ENCODE measurements at regions not wholly inside any gene's neighbourhood (a gene's known extent, or its start where the extent isn't known, plus 50 kb on each side); places are given as distances from the start of the nearest gene placed in this dataset.

GRCh38 chrX:117059848-117060247 lies 597.1 kb upstream of the CT83 start:
- Histone ChIP-seq H3K27ac (ENCODE audit: low read depth, low read length) (no peak overlapping the region), H3K36me3 (ENCODE audit: control insufficient read depth, insufficient read depth, low read length) (no peaks in the 10 kb centered on the region), H3K4me3 (ENCODE audit: low read depth, low read length) (no peak overlapping the region), H3K9me3 (ENCODE audit: control insufficient read depth, insufficient read depth, low read length) (no peaks in the 10 kb centered on the region), H3K4me1 (ENCODE audit: control insufficient read depth, insufficient read depth, low read length) (no peaks in the 10 kb centered on the region), H3K27me3 (ENCODE audit: control insufficient read depth, insufficient read depth, low read length) (no peaks in the 10 kb centered on the region), H3K9ac (ENCODE audit: low read depth, low read length) (no peak overlapping the region)

GRCh38 chrX:117053260-117053659 lies 590.5 kb upstream of the CT83 start:
- Histone ChIP-seq H3K27ac (ENCODE audit: low read depth, low read length) (no peak overlapping the region), H3K36me3 (ENCODE audit: control insufficient read depth, insufficient read depth, low read length) (no peaks in the 10 kb centered on the region), H3K4me3 (ENCODE audit: low read depth, low read length) (no peak overlapping the region), H3K27me3 (ENCODE audit: control insufficient read depth, insufficient read depth, low read length) (no peaks in the 10 kb centered on the region; the same call in 1 of the 2 replicates), H3K4me1 (ENCODE audit: control insufficient read depth, insufficient read depth, low read length) (no peaks in the 10 kb centered on the region), H3K9ac (ENCODE audit: low read depth, low read length) (no peak overlapping the region), H3K9me3 (ENCODE audit: control insufficient read depth, insufficient read depth, low read length) (peaks cover 4% of the 10 kb centered on the region; the same call in 1 of the 2 replicates)

GRCh38 chrX:117038918-117039440 lies 576.2 kb upstream of the CT83 start:
- Histone ChIP-seq H3K27ac (ENCODE audit: low read depth, low read length) (no peak overlapping the region), H3K9me3 (ENCODE audit: control insufficient read depth, insufficient read depth, low read length) (no peaks in the 10 kb centered on the region), H3K9ac (ENCODE audit: low read depth, low read length) (no peak overlapping the region)

GRCh38 chrX:117010243-117010642 lies 547.5 kb upstream of the CT83 start:
- H3K9ac ChIP-seq (ENCODE audit: low read depth, low read length), result no peak overlapping the region
- H3K27me3 ChIP-seq (ENCODE audit: control insufficient read depth, insufficient read depth, low read length), result no peaks in the 10 kb centered on the region
- no peaks in the 10 kb centered on the region for H3K36me3 ChIP-seq (ENCODE audit: control insufficient read depth, insufficient read depth, low read length)
- no peak overlapping the region for H3K4me3 ChIP-seq (ENCODE audit: low read depth, low read length)
- no peaks in the 10 kb centered on the region for H3K4me1 ChIP-seq (ENCODE audit: control insufficient read depth, insufficient read depth, low read length)
- H3K9me3 ChIP-seq (ENCODE audit: control insufficient read depth, insufficient read depth, low read length), result no peaks in the 10 kb centered on the region
- no peak overlapping the region for H3K27ac ChIP-seq (ENCODE audit: low read depth, low read length)

More at GRCh38 chrX:117038918-117039440, 576.2 kb upstream of the CT83 start:
- Histone ChIP-seq H3K36me3 (ENCODE audit: control insufficient read depth, insufficient read depth, low read length) (no peaks in the 10 kb centered on the region), H3K27me3 (ENCODE audit: control insufficient read depth, insufficient read depth, low read length) (no peaks in the 10 kb centered on the region; the same call in 1 of the 2 replicates), H3K4me1 (ENCODE audit: control insufficient read depth, insufficient read depth, low read length) (0 out of 2 replicates have a peak, but pooled peaks cover 8% of the 10 kb centered on the region), H3K4me3 (ENCODE audit: low read depth, low read length) (no peak overlapping the region)

- Histone ChIP-seq H3K9me3 (ENCODE audit: control insufficient read depth, insufficient read depth, low read length) (no peaks in the 10 kb centered on the region), H3K36me3 (ENCODE audit: control insufficient read depth, insufficient read depth, low read length) (no peaks in the 10 kb centered on the region), H3K4me3 (ENCODE audit: low read depth, low read length) (no peak overlapping the region), H3K4me1 (ENCODE audit: control insufficient read depth, insufficient read depth, low read length) (no peaks in the 10 kb centered on the region), H3K27me3 (ENCODE audit: control insufficient read depth, insufficient read depth, low read length) (no peaks in the 10 kb centered on the region), H3K27ac (ENCODE audit: low read depth, low read length) (no peak overlapping the region), H3K9ac (ENCODE audit: low read depth, low read length) (no peak overlapping the region)
These were observed 540.2 kb upstream of the CT83 start for GRCh38 chrX:117002981-117003380.

- no peak overlapping the region for H3K4me3 ChIP-seq (ENCODE audit: low read depth, low read length)
- H3K27ac ChIP-seq (ENCODE audit: low read depth, low read length), result no peak overlapping the region
- no peak overlapping the region for H3K9ac ChIP-seq (ENCODE audit: low read depth, low read length)
- H3K9me3 ChIP-seq (ENCODE audit: control insufficient read depth, insufficient read depth, low read length), result peaks cover 40% of the 10 kb centered on the region
- no peaks in the 10 kb centered on the region for H3K4me1 ChIP-seq (ENCODE audit: control insufficient read depth, insufficient read depth, low read length)
- H3K36me3 ChIP-seq (ENCODE audit: control insufficient read depth, insufficient read depth, low read length), result no peaks in the 10 kb centered on the region
- H3K27me3 ChIP-seq (ENCODE audit: control insufficient read depth, insufficient read depth, low read length), result no peaks in the 10 kb centered on the region
These were observed 512.7 kb upstream of the CT83 start for GRCh38 chrX:116975517-116975916.

GRCh38 chrX:116972362-116972761 lies 509.6 kb upstream of the CT83 start:
- peaks cover 39% of the 10 kb centered on the region for H3K9me3 ChIP-seq (ENCODE audit: control insufficient read depth, insufficient read depth, low read length)
- H3K27me3 ChIP-seq (ENCODE audit: control insufficient read depth, insufficient read depth, low read length), result no peaks in the 10 kb centered on the region
- H3K4me1 ChIP-seq (ENCODE audit: control insufficient read depth, insufficient read depth, low read length), result no peaks in the 10 kb centered on the region
- H3K9ac ChIP-seq (ENCODE audit: low read depth, low read length), result no peak overlapping the region
- no peaks in the 10 kb centered on the region for H3K36me3 ChIP-seq (ENCODE audit: control insufficient read depth, insufficient read depth, low read length)
- no peak overlapping the region for H3K4me3 ChIP-seq (ENCODE audit: low read depth, low read length)
- H3K27ac ChIP-seq (ENCODE audit: low read depth, low read length), result no peak overlapping the region

GRCh38 chrX:116961872-116962582 lies 499.3 kb upstream of the CT83 start:
- Histone ChIP-seq H3K9ac (ENCODE audit: low read depth, low read length) (no peak overlapping the region), H3K27ac (ENCODE audit: low read depth, low read length) (peak overlapping the region; percentile 6), H3K27me3 (ENCODE audit: control insufficient read depth, insufficient read depth, low read length) (no peaks in the 10 kb centered on the region), H3K4me3 (ENCODE audit: low read depth, low read length) (no peak overlapping the region), H3K9me3 (ENCODE audit: control insufficient read depth, insufficient read depth, low read length) (no peaks in the 10 kb centered on the region), H3K36me3 (ENCODE audit: control insufficient read depth, insufficient read depth, low read length) (no peaks in the 10 kb centered on the region), H3K4me1 (ENCODE audit: control insufficient read depth, insufficient read depth, low read length) (no peaks in the 10 kb centered on the region; the same call in 1 of the 2 replicates)

- Histone ChIP-seq H3K27me3 (ENCODE audit: control insufficient read depth, insufficient read depth, low read length) (no peaks in the 10 kb centered on the region), H3K36me3 (ENCODE audit: control insufficient read depth, insufficient read depth, low read length) (no peaks in the 10 kb centered on the region), H3K4me1 (ENCODE audit: control insufficient read depth, insufficient read depth, low read length) (peaks cover 41% of the 10 kb centered on the region), H3K9me3 (ENCODE audit: control insufficient read depth, insufficient read depth, low read length) (peaks cover 13% of the 10 kb centered on the region), H3K4me3 (ENCODE audit: low read depth, low read length) (no peak overlapping the region), H3K9ac (ENCODE audit: low read depth, low read length) (0 out of 2 replicates have a peak overlapping the region, but pooled peaks have one; percentile 41), H3K27ac (ENCODE audit: low read depth, low read length) (peak overlapping the region; percentile 59)
These were observed 467.5 kb upstream of the CT83 start for GRCh38 chrX:116930311-116930710.

- H3K27ac ChIP-seq (ENCODE audit: low read depth, low read length), result no peak overlapping the region
- H3K36me3 ChIP-seq (ENCODE audit: control insufficient read depth, insufficient read depth, low read length), result no peaks in the 10 kb centered on the region
- H3K4me3 ChIP-seq (ENCODE audit: low read depth, low read length), result no peak overlapping the region
- H3K9ac ChIP-seq (ENCODE audit: low read depth, low read length), result no peak overlapping the region
- 0 out of 2 replicates have a peak, but pooled peaks cover 3% of the 10 kb centered on the region for H3K4me1 ChIP-seq (ENCODE audit: control insufficient read depth, insufficient read depth, low read length)
- no peaks in the 10 kb centered on the region for H3K27me3 ChIP-seq (ENCODE audit: control insufficient read depth, insufficient read depth, low read length)
- peaks cover 18% of the 10 kb centered on the region for H3K9me3 ChIP-seq (ENCODE audit: control insufficient read depth, insufficient read depth, low read length)
These were observed 434.8 kb upstream of the CT83 start for GRCh38 chrX:116897526-116897925.

GRCh38 chrX:116881961-116882360 lies 419.2 kb upstream of the CT83 start:
- H3K4me1 ChIP-seq (ENCODE audit: control insufficient read depth, insufficient read depth, low read length), result no peaks in the 10 kb centered on the region
- no peaks in the 10 kb centered on the region for H3K27me3 ChIP-seq (ENCODE audit: control insufficient read depth, insufficient read depth, low read length)
- H3K9me3 ChIP-seq (ENCODE audit: control insufficient read depth, insufficient read depth, low read length), result no peaks in the 10 kb centered on the region
- no peak overlapping the region for H3K9ac ChIP-seq (ENCODE audit: low read depth, low read length)
- H3K4me3 ChIP-seq (ENCODE audit: low read depth, low read length), result no peak overlapping the region
- no peak overlapping the region for H3K27ac ChIP-seq (ENCODE audit: low read depth, low read length)
- no peaks in the 10 kb centered on the region for H3K36me3 ChIP-seq (ENCODE audit: control insufficient read depth, insufficient read depth, low read length)

Measured in HUES48 (cell line).